MCF 10A (cell line): ENCODE measurements at regions not wholly inside any gene's neighbourhood (a gene's known extent, or its start where the extent isn't known, plus 50 kb on each side); places are given as distances from the start of the nearest gene placed in this dataset.

Experiments
- BruUV-seq: library from RNA; stranded (reverse); fragments of 400-500 nt; replicated peaks from 2 replicates; lab custom pipeline; 2021; lab: Mats Ljungman, UMichigan
- CTCF ChIA-PET: fragments of 300-600 bp; sonication (Branson Sonifier 250); formaldehyde crosslinking; extraction: SDS; loops from one replicate; lab custom pipeline; 2021; ENCODE audit warnings: antibody characterized with exemption, inconsistent platforms; lab: Yijun Ruan, JAX
- POLR2A ChIA-PET: fragments of 300-600, 350-650 bp; sonication (Branson Sonifier 250); formaldehyde crosslinking; extraction: SDS; loops from one replicate; lab custom pipeline; 2020; ENCODE audit warnings: antibody characterized with exemption, inconsistent platforms; lab: Yijun Ruan, JAX
- DNase-seq: peaks from one replicate; pipeline ENCODE4 v3.0.0-alpha.2; 2018; ENCODE audit not compliant: unreplicated experiment
- H3K27ac Mint-ChIP-seq: one replicate; pipeline ENCODE4 v1.8.0; 2022; ENCODE audit warnings: mild to moderate bottlenecking, low read depth, mixed read lengths; ENCODE audit not compliant: unreplicated experiment
- H3K27me3 Mint-ChIP-seq: one replicate; pipeline ENCODE4 v1.8.0; 2022; ENCODE audit warnings: mixed read lengths; ENCODE audit not compliant: insufficient read depth, unreplicated experiment
- H3K36me3 Mint-ChIP-seq: one replicate; pipeline ENCODE4 v1.8.0; 2022; ENCODE audit warnings: mild to moderate bottlenecking, moderate library complexity, mixed read lengths; ENCODE audit not compliant: insufficient read depth, unreplicated experiment
- H3K4me1 Mint-ChIP-seq: one replicate; pipeline ENCODE4 v1.8.0; 2022; ENCODE audit warnings: mixed read lengths; ENCODE audit not compliant: insufficient read depth, unreplicated experiment
- H3K4me3 Mint-ChIP-seq: one replicate; pipeline ENCODE4 v1.8.0; 2022; ENCODE audit warnings: mild to moderate bottlenecking, moderate library complexity, mixed read lengths; ENCODE audit not compliant: unreplicated experiment
- H3K9me3 Mint-ChIP-seq: one replicate; pipeline ENCODE4 v1.8.0; 2022; ENCODE audit warnings: mixed read lengths; ENCODE audit not compliant: unreplicated experiment
- intact Hi-C: fragments of 100-400 bp; cut with micrococcal nuclease; formaldehyde crosslinking; loops from 2 replicates; pipeline ENCODE4 v1.14.1; 2022
- TF ChIP-seq, protein P1 (sequence below): fragments of 200-600 bp; IDR thresholded peaks from one replicate; pipeline ENCODE4 v1.8.0; 2022; ENCODE audit warnings: antibody characterized with exemption, mild to moderate bottlenecking; ENCODE audit not compliant: unreplicated experiment

DNA sequence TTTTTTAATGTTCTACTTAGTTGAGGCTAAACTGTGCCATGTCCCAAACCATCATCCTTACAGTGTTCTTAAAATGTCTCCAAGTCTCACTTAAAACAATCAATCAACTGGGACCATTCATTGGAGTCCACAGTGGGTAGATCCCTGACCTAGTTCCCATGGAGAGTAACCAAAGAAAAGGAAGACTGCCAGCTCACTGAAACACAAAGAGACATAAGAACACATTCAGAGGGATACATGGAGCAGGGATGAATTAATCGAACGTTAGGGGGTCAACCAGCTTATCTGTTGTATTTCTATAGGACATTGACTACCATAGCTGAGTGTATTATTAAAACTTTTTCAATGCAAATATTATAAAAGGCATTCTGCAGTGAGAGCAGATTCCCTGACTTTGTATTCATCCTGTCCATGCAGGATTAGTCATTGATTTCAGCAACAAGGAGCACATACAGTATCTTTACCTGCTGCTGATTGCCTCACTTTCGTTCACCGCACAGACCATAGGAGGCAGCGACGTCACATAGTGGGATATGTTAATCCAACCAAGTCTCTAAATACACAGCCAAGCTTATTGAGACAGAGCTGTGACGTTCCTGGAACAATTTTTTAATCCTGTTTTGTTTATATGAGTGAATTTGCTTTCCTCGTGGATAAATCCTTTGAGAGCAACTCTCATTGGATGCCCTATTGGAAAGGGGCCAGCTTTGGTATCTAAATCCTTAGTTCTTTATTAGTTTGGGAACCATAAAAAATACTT, 364.9 kb upstream of the RBMS3 start:
- no TSS peak for BruUV-seq
- intact Hi-C loops = loop anchor here (1.0 to 5.0 kb wide), 5 partner anchors 364 to 1096 kb away; no protein-coding TSS in a partner anchor
- TF ChIP-seq, protein P1, sequence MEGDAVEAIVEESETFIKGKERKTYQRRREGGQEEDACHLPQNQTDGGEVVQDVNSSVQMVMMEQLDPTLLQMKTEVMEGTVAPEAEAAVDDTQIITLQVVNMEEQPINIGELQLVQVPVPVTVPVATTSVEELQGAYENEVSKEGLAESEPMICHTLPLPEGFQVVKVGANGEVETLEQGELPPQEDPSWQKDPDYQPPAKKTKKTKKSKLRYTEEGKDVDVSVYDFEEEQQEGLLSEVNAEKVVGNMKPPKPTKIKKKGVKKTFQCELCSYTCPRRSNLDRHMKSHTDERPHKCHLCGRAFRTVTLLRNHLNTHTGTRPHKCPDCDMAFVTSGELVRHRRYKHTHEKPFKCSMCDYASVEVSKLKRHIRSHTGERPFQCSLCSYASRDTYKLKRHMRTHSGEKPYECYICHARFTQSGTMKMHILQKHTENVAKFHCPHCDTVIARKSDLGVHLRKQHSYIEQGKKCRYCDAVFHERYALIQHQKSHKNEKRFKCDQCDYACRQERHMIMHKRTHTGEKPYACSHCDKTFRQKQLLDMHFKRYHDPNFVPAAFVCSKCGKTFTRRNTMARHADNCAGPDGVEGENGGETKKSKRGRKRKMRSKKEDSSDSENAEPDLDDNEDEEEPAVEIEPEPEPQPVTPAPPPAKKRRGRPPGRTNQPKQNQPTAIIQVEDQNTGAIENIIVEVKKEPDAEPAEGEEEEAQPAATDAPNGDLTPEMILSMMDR = peak; percentile 8

DNA sequence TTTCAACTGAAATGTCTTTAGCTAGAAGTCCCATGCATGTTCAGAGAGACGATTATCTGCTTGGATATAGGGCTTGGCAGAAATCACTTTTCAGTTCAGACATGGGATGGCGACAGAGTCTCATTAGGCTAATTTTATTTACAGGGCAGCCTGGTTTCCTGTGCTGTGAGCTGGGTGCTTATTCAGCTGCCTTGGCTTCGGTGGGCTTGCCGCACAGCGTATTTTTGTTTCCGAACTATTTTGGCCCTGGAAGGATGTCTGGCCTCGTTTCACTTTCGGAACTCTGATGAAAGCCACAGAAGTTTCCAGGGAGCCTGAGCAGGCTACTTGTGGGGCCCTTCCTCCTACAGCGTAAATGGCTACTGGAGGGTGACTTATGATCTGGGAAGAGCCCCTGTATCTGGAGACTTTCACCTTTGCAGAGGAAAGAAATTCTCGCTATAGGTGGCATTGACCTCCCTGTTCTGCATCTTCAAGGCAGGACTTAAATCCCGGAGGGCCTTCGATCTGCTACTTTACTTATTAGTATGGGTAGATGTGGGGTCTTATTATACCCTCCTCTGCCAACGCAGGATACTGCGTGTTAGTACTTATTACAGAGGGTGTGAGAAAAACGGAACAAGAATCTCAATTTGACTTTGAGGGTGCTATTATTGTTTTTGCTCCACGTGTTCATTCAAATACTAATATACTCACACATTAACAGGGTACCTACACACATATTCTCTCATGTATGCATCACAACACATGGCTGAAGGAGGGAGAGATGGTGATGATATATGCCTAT, 364.0 kb upstream of the RBMS3 start:
- Mint-ChIP-seq H3K4me3 (no peak overlapping the region), H3K36me3 (no peaks in the 10 kb centered on the region), H3K27me3 (no peaks in the 10 kb centered on the region), H3K27ac (no peak overlapping the region), H3K4me1 (peaks cover 13% of the 10 kb centered on the region), H3K9me3 (no peaks in the 10 kb centered on the region)
- TF ChIP-seq, protein P1 = peak; percentile 61
- intact Hi-C loops = loop anchor here (1.0 to 5.0 kb wide), 5 partner anchors 363 to 1095 kb away; no protein-coding TSS in a partner anchor
- ChIA-PET CTCF (interaction anchor here (0.5 to 2.2 kb wide), 16 partner anchors 12 to 1725 kb away, joined by 3 to 17 read pairs (median 4); partner anchors contain the start of gene RBMS3), POLR2A (interaction anchor here (0.8 to 3.5 kb wide), 5 partner anchors 148 to 847 kb away, joined by 3 to 27 read pairs (median 5); partner anchors contain the start of gene RBMS3)
- no TSS peak for BruUV-seq
- DNase-seq = peak; percentile 57

More for the DNA sequence above, 364.9 kb upstream of the RBMS3 start:
- H3K4me3 Mint-ChIP-seq = peak overlapping the region; percentile 2
- peak; percentile 83 for DNase-seq
- H3K4me1 Mint-ChIP-seq = peaks cover 13% of the 10 kb centered on the region
- no peaks in the 10 kb centered on the region for H3K36me3 Mint-ChIP-seq
- H3K27ac Mint-ChIP-seq = peak overlapping the region; percentile 26
- CTCF ChIA-PET = interaction anchor here (0.6 to 2.2 kb wide), 21 partner anchors 13 to 874 kb away, joined by 3 to 17 read pairs (median 3); partner anchors contain the start of gene RBMS3
- POLR2A ChIA-PET = interaction anchor here (0.7 to 3.5 kb wide), 9 partner anchors 14 to 848 kb away, joined by 3 to 27 read pairs (median 3); partner anchors contain the start of gene RBMS3
- H3K9me3 Mint-ChIP-seq = no peaks in the 10 kb centered on the region
- no peaks in the 10 kb centered on the region for H3K27me3 Mint-ChIP-seq

DNA sequence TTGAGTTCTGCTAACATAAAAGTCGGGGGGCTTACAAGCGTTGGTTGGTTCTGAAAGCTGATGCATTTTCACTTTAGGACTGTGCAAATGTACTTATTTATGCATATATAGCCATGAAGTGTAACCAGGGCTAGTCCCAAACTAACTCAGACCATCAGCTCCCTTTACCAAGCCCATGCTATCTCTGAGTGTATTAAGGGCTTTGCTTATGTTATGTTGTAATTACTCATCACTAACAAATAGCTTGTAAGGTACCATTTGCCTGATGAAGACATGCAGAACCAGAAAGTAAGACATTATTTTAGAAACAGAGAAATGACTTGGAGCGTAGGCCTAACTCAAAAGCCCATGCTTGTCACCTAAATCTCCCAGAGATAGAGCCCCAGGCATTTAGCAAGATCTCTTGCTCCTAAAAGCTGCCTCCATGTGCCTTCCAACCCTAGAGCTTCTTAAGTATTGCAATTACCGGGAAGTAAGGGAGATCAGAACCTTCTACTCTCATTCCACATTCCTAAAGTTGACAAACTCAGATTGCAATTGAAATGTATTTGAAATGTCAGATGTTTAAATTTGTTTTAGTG, 362.9 kb upstream of the RBMS3 start:
- TF ChIP-seq, protein P1 = no peak
- Mint-ChIP-seq H3K36me3 (no peaks in the 10 kb centered on the region), H3K27ac (no peak overlapping the region), H3K9me3 (no peaks in the 10 kb centered on the region), H3K27me3 (no peaks in the 10 kb centered on the region), H3K4me1 (peaks cover 13% of the 10 kb centered on the region), H3K4me3 (no peak overlapping the region)
- BruUV-seq = no TSS peak
- intact Hi-C loops = loop anchor here (5.0 kb wide), 2 partner anchors 484 to 1094 kb away; no protein-coding TSS in a partner anchor
- CTCF ChIA-PET = interaction anchor here (0.6 to 2.2 kb wide), 4 partner anchors 23 to 1975 kb away, joined by 3 to 17 read pairs (median 4); partner anchors contain the start of gene RBMS3
- DNase-seq = no peak
- POLR2A ChIA-PET = interaction anchor here (0.6 to 2.2 kb wide), 2 partner anchors 363 to 760 kb away, joined by 3 to 8 read pairs; partner anchors contain the start of gene RBMS3
